A673 (cell line): ENCODE measurements at regions not wholly inside any gene's neighbourhood (a gene's known extent, or its start where the extent isn't known, plus 50 kb on each side); places are given as distances from the start of the nearest gene placed in this dataset.

Source experiments
- CTCF ChIP-seq: fragments of 300-800, 200-600 bp; sonication (generic); conservative IDR thresholded peaks from 2 replicates; pipeline ENCODE4 v1.5.1; 2017; ENCODE audit warnings: low read depth, mild to moderate bottlenecking, antibody characterized with exemption, low read length, moderate library complexity, mixed read lengths
- EZH2 ChIP-seq: fragments of 200-600 bp; sonication (generic); IDR thresholded peaks from 2 replicates; pipeline ENCODE4 v1.6.1; 2017; ENCODE audit warnings: borderline replicate concordance, low read depth, mild to moderate bottlenecking, mixed read lengths, antibody characterized with exemption, low read length; ENCODE audit not compliant: poor library complexity, severe bottlenecking

DNA sequence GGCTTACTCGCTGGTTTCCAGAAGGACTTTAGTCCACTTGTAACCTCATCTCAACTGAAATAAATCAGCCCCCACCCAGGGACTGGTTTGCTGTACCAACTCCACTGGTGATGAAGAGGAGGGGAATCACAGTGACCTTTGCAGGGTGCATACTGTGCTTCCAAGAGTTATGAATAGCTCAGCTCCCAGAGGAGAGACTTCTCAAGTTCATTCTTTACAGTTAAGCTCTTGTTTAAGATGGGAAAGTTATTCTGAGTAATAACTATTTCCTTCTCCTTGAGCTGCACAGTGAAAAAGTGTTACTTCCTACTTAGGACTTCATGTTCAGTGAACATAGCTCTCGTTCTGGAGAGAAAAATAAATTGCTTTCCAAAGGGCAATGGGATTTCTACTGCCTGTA, 166.5 kb upstream of the ECI2 start:
- TF ChIP-seq CTCF (no peak), EZH2 (no peak)
